HCT116 (cell line): ENCODE measurements at regions not wholly inside any gene's neighbourhood (a gene's known extent, or its start where the extent isn't known, plus 50 kb on each side); places are given as distances from the start of the nearest gene placed in this dataset.

Source experiments
- ATAC-seq: fragments of 200-7000 bp; cut with Tn5 transposase; 2 replicates; pipeline ENCODE4 v1.9.1; 2020; ENCODE audit warnings: mild to moderate bottlenecking, moderate library complexity
- BruUV-seq: library from RNA; stranded (reverse); fragments of 400-500 nt; replicated peaks from 2 replicates; lab custom pipeline; 2021; lab: Mats Ljungman, UMichigan
- CTCF ChIA-PET: fragments of 300-600 bp; sonication (Branson Sonifier 250); formaldehyde crosslinking; loops from one replicate; lab custom pipeline; 2021; ENCODE audit warnings: antibody characterized with exemption; lab: Charles Lee
- POLR2A ChIA-PET: fragments of 300-600, 350-600 bp; sonication (Branson Sonifier 250); formaldehyde crosslinking; loops from one replicate; lab custom pipeline; 2021; ENCODE audit warnings: antibody characterized with exemption; lab: Charles Lee
- RAD21 ChIA-PET, 2 experiments: fragments of 300-600 bp; sonication (Branson Sonifier 250); formaldehyde crosslinking; loops; one replicate each; lab custom pipeline; 2023; ENCODE audit warnings: low total read pairs in 2 of 2; ENCODE audit not compliant: uncharacterized antibody in 2 of 2, unreplicated experiment in 2 of 2, low non-redundant PET in 1 of 2; lab: Charles Lee
- DNase-seq: peaks from one replicate; pipeline ENCODE4 v3.0.0-alpha.2; 2010; ENCODE audit warnings: low read depth, low spot score
- H2AFZ ChIP-seq: fragments of 200-600 bp; shearing (Covaris generic), sonication (generic); 2 replicates; pipeline ENCODE4 v1.6.1; 2017; ENCODE audit warnings: low read depth, mixed run types, mixed read lengths, antibody characterized with exemption, low read length; ENCODE audit not compliant: poor library complexity, severe bottlenecking
- H3K27ac ChIP-seq: 2 replicates; pipeline ENCODE4 v1.5.1; 2012; ENCODE audit warnings: low read depth, low read length
- H3K27me3 ChIP-seq: fragments of 200-600 bp; sonication (generic); 2 replicates; pipeline ENCODE4 v1.6.1; 2016; ENCODE audit warnings: mixed run types, low read length, mixed read lengths; ENCODE audit not compliant: insufficient read depth
- H3K36me3 ChIP-seq, 2 experiments: fragments of 200-500 bp in 1 of 2; fragments of 200-600 bp in 1 of 2; sonication (Bioruptor generic) in 1 of 2; sonication (generic) in 1 of 2; 2 replicates each; pipeline versions ENCODE4 v1.5.1 to v1.6.1; 2014 to 2016; ENCODE audit warnings: low read length in 2 of 2, inconsistent platforms in 1 of 2, mixed read lengths in 1 of 2, mixed run types in 1 of 2; ENCODE audit not compliant: insufficient read depth in 2 of 2, control insufficient read depth in 1 of 2
- H3K4me1 ChIP-seq, 2 experiments: fragments of 200-600 bp in 1 of 2; sonication (generic) in 1 of 2; 2 replicates each; pipeline versions ENCODE4 v1.5.1 to v1.6.1; 2012 to 2017; ENCODE audit warnings: low read length in 2 of 2, inconsistent platforms in 1 of 2, mild to moderate bottlenecking in 1 of 2, mixed read lengths in 1 of 2, mixed run types in 1 of 2, moderate library complexity in 1 of 2; ENCODE audit not compliant: insufficient read depth in 2 of 2, control insufficient read depth in 1 of 2
- H3K4me2 ChIP-seq: fragments of 200-600 bp; sonication (generic); 2 replicates; pipeline ENCODE4 v1.6.1; 2017; ENCODE audit warnings: mixed run types, low read length, mixed read lengths
- H3K4me3 ChIP-seq, 2 experiments: fragments of 200-600 bp in 1 of 2; sonication (generic) in 1 of 2; replicated peaks in 1 of 2; 2 replicates each; pipeline ENCODE4 v1.5.1; 2011 to 2016; ENCODE audit warnings: low read length in 2 of 2, control low read depth in 1 of 2, low read depth in 1 of 2, mild to moderate bottlenecking in 1 of 2, mixed read lengths in 1 of 2, mixed run types in 1 of 2
- H3K79me2 ChIP-seq: fragments of 200-600 bp; sonication (generic); 2 replicates; pipeline ENCODE4 v1.6.1; 2017; ENCODE audit warnings: mild to moderate bottlenecking, mixed run types, low read length, moderate library complexity, mixed read lengths; ENCODE audit not compliant: insufficient read depth
- H3K9ac ChIP-seq: fragments of 200-600 bp; sonication (generic); 2 replicates; pipeline ENCODE4 v1.6.1; 2016; ENCODE audit warnings: low read length, mixed read lengths
- H3K9me2 ChIP-seq: fragments of 200-600 bp; sonication (generic), shearing (Covaris generic); 2 replicates; pipeline ENCODE4 v1.6.1; 2017; ENCODE audit warnings: mixed run types, mild to moderate bottlenecking, moderate library complexity; ENCODE audit not compliant: insufficient read depth
- H3K9me3 ChIP-seq, 2 experiments: fragments of 200-500 bp in 1 of 2; fragments of 200-600 bp in 1 of 2; sonication (Bioruptor generic) in 1 of 2; sonication (generic) in 1 of 2; 2 replicates each; pipeline ENCODE4 v1.6.1; 2014 to 2017; ENCODE audit warnings: low read length in 2 of 2, mixed read lengths in 2 of 2, inconsistent platforms in 1 of 2, low read depth in 1 of 2, mild to moderate bottlenecking in 1 of 2, mixed run types in 1 of 2, moderate library complexity in 1 of 2; ENCODE audit not compliant: control insufficient read depth in 1 of 2, insufficient read depth in 1 of 2
- H4K20me1 ChIP-seq: fragments of 200-600 bp; sonication (generic), shearing (Covaris generic); 2 replicates; pipeline ENCODE4 v1.6.1; 2017; ENCODE audit warnings: mixed run types, mild to moderate bottlenecking, moderate library complexity; ENCODE audit not compliant: insufficient read depth
- CBX3 ChIP-seq: IDR thresholded peaks from 2 replicates; pipeline ENCODE4 v1.6.1; 2012; ENCODE audit warnings: low read depth
- CEBPB ChIP-seq: IDR thresholded peaks from 2 replicates; pipeline ENCODE4 v1.6.1; 2012; ENCODE audit warnings: low read depth
- EZH2 ChIP-seq: fragments of 200-600 bp; sonication (generic); IDR thresholded peaks from 2 replicates; pipeline ENCODE4 v1.6.1; 2017; ENCODE audit warnings: antibody characterized with exemption, mixed run types
- EZH2phosphoT487 ChIP-seq: fragments of 200-600 bp; IDR thresholded peaks from 2 replicates; pipeline ENCODE4 v1.6.1; 2018; ENCODE audit warnings: antibody characterized with exemption, borderline replicate concordance
- FOSL1 ChIP-seq: IDR thresholded peaks from 2 replicates; pipeline ENCODE4 v1.6.1; 2012; ENCODE audit warnings: low read depth
- JUND ChIP-seq: IDR thresholded peaks from 2 replicates; pipeline ENCODE4 v1.6.1; 2012
- MAX ChIP-seq: IDR thresholded peaks from 2 replicates; pipeline ENCODE4 v1.6.1; 2012
- POLR2A ChIP-seq: IDR thresholded peaks from 2 replicates; pipeline ENCODE4 v1.7.0; 2011; ENCODE audit warnings: borderline replicate concordance; ENCODE audit not compliant: insufficient read depth, insufficient read length; ENCODE audit errors: extremely low read depth
- RAD21 ChIP-seq: IDR thresholded peaks from 2 replicates; pipeline ENCODE4 v1.6.1; 2012; ENCODE audit warnings: low read depth, mild to moderate bottlenecking
- REST ChIP-seq: IDR thresholded peaks from 2 replicates; pipeline ENCODE4 v1.6.1; 2012; ENCODE audit warnings: low read depth
- SIN3A ChIP-seq: IDR thresholded peaks from 2 replicates; pipeline ENCODE4 v1.6.1; 2012; ENCODE audit warnings: low read depth
- SP1 ChIP-seq: IDR thresholded peaks from 2 replicates; pipeline ENCODE4 v1.6.1; 2012; ENCODE audit warnings: low read depth
- YY1 ChIP-seq: IDR thresholded peaks from 2 replicates; pipeline ENCODE4 v1.6.1; 2011; ENCODE audit warnings: low read length, low read depth, moderate library complexity, mild to moderate bottlenecking; ENCODE audit not compliant: insufficient replicate concordance; ENCODE audit errors: extremely low read depth
- ZFX ChIP-seq: fragments of 450-650 bp; IDR thresholded peaks from 2 replicates; pipeline ENCODE4 v1.6.1; 2017
- ZNF274 ChIP-seq: fragments of 200-500 bp; sonication (Bioruptor generic); IDR thresholded peaks from 2 replicates; pipeline ENCODE4 v1.6.1; 2014; ENCODE audit warnings: mild to moderate bottlenecking, low read depth, low read length, inconsistent platforms
- intact Hi-C: fragments of 100-400 bp; cut with micrococcal nuclease; formaldehyde crosslinking; loops from 2 replicates; pipeline ENCODE4 v1.10.0; 2022
- TF ChIP-seq, protein P1 (sequence below): IDR thresholded peaks from 2 replicates; pipeline ENCODE4 v1.6.1; 2012

DNA sequence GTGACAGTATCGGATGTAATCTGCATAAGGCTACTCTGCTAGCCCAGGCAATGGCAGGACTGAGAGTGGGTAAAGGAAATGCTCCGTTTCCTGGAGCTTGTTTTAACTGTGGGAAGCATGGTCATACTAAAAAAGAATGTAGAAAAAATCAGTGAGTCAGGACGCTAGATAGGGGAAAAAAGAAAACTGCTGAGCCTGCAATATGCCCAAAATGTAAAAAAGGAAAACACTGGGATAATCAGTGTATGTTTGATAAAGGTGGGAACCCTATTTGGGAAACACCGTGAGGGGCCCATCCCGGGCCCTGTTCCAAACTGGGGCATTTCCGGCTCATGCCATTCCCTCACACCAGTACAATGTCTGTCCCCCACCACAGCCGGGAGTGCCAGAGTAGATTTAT, 775.8 kb downstream of the ZPLD1 start:
- RAD21 ChIA-PET, result no interaction called here
- H3K36me3 ChIP-seq, result no peaks in the 10 kb centered on the region
- CTCF ChIA-PET, result no interaction called here
- H3K4me3 ChIP-seq, result no peak overlapping the region
- no peaks in the 10 kb centered on the region for H3K27me3 ChIP-seq
- TF ChIP-seq RAD21 (no peak), EZH2phosphoT487 (no peak), SIN3A (no peak), FOSL1 (no peak), CBX3 (no peak), ZFX (no peak), ZNF274 (no peak), REST (no peak), POLR2A (no peak)
- POLR2A ChIA-PET, result no interaction called here
- H4K20me1 ChIP-seq, result no peaks in the 10 kb centered on the region
- no peak for DNase-seq
- no peak overlapping the region for H3K9ac ChIP-seq
- intact Hi-C loops, result no loop called here
- BruUV-seq, result no TSS peak
- no peak overlapping the region for H3K27ac ChIP-seq
- no peaks in the 10 kb centered on the region for H3K9me2 ChIP-seq
- H3K4me2 ChIP-seq, result no peak overlapping the region
- no peaks in the 10 kb centered on the region for H3K4me1 ChIP-seq
- H2AFZ ChIP-seq, result no peak overlapping the region
- H3K79me2 ChIP-seq, result no peaks in the 10 kb centered on the region
- H3K9me3 ChIP-seq, result no peaks in the 10 kb centered on the region
- no peak for ATAC-seq

- Histone ChIP-seq H3K9ac (no peak overlapping the region), H3K4me1 (no peaks in the 10 kb centered on the region), H3K79me2 (no peaks in the 10 kb centered on the region), H3K4me3 (no peak overlapping the region), H3K9me3 (no peaks in the 10 kb centered on the region), H3K4me2 (no peak overlapping the region), H2AFZ (no peak overlapping the region), H4K20me1 (no peaks in the 10 kb centered on the region), H3K27ac (no peak overlapping the region), H3K36me3 (no peaks in the 10 kb centered on the region), H3K27me3 (no peaks in the 10 kb centered on the region), H3K9me2 (no peaks in the 10 kb centered on the region; the same call in 1 of the 2 replicates)
- CTCF ChIA-PET, result no interaction called here
- POLR2A ChIA-PET, result no interaction called here
- ATAC-seq (no peak), DNase-seq (no peak)
- intact Hi-C loops, result no loop called here
- RAD21 ChIA-PET, result no interaction called here
- no TSS peak for BruUV-seq
- TF ChIP-seq MAX (no peak), EZH2 (no peak), EZH2phosphoT487 (no peak), CEBPB (no peak), CBX3 (no peak), POLR2A (no peak), ZNF274 (no peak), SP1 (no peak), JUND (no peak), YY1 (no peak)
- TF ChIP-seq, protein P1, sequence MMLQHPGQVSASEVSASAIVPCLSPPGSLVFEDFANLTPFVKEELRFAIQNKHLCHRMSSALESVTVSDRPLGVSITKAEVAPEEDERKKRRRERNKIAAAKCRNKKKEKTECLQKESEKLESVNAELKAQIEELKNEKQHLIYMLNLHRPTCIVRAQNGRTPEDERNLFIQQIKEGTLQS, result no peak
Observed at GRCh38 chr3:103218146-103218545, 783.3 kb downstream of the ZPLD1 start.
